GM12873 (cell line): ENCODE measurements at regions not wholly inside any gene's neighbourhood (a gene's known extent, or its start where the extent isn't known, plus 50 kb on each side); places are given as distances from the start of the nearest gene placed in this dataset.

Experiments
- TF ChIP-seq, protein P1 (sequence below): IDR thresholded peaks from 2 replicates; pipeline ENCODE4 v1.5.1; 2012; ENCODE audit warnings: low read depth, mild to moderate bottlenecking, moderate library complexity, low read length, control low read depth; ENCODE audit not compliant: insufficient read depth; ENCODE audit errors: missing control alignments

DNA sequence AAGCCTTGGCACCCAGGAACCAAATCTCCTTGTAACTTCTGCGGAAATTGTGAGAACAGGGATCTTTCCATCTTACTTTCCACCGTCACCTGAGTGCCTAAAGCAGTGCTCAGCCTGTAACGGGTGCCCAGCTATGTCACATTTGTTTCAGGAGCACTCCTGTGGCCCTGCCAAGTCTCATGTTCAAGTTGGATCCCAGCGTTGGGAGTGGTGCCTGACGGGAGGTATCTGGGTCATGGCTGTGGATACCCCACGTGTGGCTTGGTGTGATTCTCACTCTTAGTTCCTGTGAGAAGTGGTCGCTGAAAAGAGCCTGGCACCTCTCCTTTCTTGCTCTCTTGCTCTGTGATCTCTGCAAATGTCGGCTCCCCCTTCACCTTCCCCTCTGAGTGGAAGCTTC is 114.9 kb downstream of the UQCRFS1 start:
- TF ChIP-seq, protein P1, sequence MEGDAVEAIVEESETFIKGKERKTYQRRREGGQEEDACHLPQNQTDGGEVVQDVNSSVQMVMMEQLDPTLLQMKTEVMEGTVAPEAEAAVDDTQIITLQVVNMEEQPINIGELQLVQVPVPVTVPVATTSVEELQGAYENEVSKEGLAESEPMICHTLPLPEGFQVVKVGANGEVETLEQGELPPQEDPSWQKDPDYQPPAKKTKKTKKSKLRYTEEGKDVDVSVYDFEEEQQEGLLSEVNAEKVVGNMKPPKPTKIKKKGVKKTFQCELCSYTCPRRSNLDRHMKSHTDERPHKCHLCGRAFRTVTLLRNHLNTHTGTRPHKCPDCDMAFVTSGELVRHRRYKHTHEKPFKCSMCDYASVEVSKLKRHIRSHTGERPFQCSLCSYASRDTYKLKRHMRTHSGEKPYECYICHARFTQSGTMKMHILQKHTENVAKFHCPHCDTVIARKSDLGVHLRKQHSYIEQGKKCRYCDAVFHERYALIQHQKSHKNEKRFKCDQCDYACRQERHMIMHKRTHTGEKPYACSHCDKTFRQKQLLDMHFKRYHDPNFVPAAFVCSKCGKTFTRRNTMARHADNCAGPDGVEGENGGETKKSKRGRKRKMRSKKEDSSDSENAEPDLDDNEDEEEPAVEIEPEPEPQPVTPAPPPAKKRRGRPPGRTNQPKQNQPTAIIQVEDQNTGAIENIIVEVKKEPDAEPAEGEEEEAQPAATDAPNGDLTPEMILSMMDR, result no peak

DNA sequence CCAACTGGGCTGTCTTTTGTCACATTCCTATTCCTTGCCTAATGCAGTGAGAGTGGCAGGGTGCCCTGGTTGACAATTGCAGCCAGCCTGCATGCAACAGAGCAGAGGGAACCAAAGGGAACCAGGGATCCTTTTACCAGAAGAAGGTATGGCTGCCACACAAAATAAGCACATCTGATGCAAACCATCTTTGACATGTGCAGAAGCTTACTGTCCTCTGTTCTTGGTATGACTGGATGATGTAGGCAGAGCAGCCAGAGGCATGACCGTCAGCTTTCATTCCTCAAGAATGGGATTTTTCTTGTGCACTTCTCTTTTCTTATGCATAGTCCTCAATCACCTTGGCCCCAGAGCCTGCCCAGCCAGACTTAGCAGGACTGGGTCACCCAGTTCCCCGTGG is 116.1 kb downstream of the UQCRFS1 start:
- TF ChIP-seq, protein P1, result no peak

DNA sequence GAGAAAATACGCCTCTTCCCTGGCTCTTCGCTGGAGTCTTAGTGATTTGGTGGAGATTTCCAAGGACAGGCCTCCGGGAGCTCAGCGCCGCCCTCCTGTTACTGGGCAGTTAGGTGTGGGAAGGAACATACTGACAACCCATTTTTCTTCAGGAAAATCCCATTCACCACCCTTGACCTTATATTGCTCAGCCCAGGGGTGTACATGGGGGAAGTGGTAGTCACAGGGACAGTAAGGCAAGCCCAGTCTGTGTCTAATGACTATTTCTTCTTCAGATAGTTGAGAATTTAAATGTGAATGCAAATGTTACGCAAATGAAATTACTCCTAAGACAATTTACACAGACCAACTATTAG is 119.4 kb downstream of the UQCRFS1 start:
- TF ChIP-seq, protein P1, result no peak

DNA sequence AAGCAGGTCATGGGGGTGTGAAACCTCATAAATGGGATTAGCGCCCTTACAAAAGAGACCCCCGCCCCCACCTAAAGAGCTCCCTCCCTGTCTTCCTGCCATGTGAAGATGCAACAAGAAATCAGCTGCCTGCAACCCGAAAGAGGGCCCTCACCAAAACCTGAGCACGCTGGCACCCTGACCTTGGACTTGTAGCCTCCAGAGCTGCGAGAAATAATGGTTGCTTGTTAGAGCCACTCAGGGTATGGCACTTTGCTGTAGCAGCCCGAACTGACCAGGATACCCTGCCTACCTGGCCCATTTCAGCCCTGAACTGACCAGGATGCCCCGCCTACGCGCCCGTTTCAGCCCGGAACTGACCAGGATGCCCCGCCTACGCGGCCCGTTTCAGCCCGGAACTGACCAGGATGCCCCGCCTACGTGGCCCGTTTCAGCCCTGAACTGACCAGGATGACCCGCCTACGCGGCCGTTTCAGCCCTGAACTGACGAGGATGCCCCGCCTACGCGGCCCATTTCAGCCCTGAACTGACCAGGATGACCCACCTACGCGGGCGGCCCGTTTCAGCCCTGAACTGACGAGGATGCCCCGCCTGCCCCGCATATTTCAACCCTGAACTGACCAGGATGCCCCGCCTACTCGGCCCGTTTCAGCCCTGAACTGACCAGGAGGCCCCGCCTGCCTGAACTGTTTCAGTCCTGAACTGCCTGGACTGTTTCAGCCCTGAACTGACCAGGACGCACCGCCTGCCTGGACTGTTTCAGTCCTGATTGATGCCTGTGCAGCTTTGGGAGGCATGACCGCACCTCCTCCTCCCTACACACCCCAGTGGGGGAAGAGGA is 120.0 kb downstream of the UQCRFS1 start:
- TF ChIP-seq, protein P1, result no peak

DNA sequence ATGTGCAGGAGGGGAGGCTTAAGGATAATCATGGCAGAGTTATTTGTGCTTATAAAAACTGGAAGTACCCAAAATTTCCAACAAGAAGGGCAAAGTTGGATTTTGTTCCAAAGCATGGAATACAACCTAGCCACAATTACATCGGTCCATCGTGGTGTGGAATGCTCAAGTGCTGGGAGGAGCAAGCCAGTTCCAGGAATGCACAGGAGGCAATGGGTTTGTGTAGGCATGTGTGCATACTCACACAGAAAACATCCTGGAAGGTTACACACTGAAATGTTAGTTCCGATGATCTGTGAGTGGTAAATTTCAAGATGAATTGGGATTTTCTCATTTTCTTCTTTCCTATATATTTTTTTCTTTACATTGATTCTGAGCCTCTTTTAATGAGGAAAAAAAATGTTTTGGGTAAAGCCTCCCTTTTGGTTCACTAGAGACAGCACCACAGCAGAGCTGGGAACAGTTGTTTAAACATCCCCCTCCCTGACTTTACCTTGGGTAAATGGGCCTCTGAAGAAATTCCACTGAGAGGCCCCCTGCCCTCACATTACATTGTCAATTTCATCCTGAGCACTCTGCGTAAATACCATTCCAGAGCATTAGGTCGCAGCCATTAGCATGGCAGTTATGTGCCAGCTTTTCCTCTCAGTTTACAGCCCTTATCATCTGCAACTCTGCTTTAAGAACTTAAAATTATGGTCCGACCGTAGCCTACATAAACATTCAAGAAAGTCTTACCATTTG is 122.0 kb downstream of the UQCRFS1 start:
- TF ChIP-seq, protein P1, result no peak

DNA sequence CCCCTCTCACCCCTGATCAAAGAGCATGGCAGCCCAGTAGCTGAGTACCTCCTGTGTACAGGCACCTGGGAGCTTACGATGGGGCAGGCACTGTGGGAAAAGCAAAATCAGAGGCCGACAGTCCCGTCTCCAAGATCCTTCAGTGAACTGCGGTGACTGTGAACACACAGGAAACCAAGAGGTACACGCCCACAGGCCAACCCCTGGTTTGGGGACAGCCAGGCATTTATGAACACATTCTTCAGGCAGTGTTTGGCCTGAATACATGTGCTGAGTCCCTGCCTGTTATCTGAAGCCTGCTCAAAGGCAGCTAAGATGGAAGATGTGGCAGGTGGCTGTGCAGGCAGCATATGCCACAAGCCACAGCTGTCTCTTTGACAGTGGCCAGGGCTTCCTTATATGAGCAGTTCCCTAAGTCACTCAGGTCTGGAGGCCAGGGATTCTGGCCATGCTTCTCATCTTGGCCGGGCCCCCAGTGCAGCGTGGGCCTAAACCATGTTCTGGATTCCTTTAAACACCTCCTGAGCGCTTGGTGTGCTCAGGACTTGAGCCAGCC is 123.6 kb downstream of the UQCRFS1 start:
- TF ChIP-seq, protein P1, result no peak

DNA sequence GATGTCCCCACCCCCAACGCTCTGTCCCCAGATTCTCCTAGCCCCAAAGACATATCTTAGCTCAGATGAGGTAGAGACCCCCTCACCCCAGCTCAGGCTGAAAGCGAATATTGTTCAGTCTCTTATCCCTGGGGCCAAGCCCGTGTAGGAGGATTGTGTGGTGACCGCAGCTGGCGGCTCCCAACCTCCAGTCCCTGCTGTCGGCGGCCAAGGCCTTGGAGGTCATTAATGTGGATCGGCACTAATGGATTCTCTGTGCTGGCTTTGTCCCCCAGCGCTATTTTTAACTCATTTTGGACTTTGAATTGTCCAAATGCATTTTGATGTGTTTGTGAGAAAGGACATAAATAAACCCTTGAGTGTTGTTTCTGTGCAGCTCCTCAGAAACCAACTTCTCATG is 124.2 kb downstream of the UQCRFS1 start:
- TF ChIP-seq, protein P1, result no peak
